Stimulated activated CD4-positive, alpha-beta T cell treated with anti-CD3 and anti-CD28 coated beads, TNF-alpha, amount 100 ng/mL, for 4 hours (primary cell): ENCODE measurements at regions not wholly inside any gene's neighbourhood (a gene's known extent, or its start where the extent isn't known, plus 50 kb on each side); places are given as distances from the start of the nearest gene placed in this dataset.
"Not testable (repeated sequence)": the region's sequence is repeated elsewhere in the genome, so short reads cannot be mapped to it uniquely, and the experiment has no call there.

ENCODE experiments used
- DNase-seq, 3 experiments: peaks; one replicate each; pipeline ENCODE4 v3.0.0-alpha.2; 2020; ENCODE audit warnings: low read depth in 3 of 3

GRCh38 chr1:121573881-121574504 is 389.2 kb downstream of the SRGAP2C start:
- not testable (repeated sequence) for DNase-seq

- DNase-seq: not testable (repeated sequence)
Observed at GRCh38 chr1:121574505-121574899, 389.7 kb downstream of the SRGAP2C start.

- not testable (repeated sequence) for DNase-seq
Observed at GRCh38 chr1:121582898-121583297, 398.1 kb downstream of the SRGAP2C start.

DNA sequence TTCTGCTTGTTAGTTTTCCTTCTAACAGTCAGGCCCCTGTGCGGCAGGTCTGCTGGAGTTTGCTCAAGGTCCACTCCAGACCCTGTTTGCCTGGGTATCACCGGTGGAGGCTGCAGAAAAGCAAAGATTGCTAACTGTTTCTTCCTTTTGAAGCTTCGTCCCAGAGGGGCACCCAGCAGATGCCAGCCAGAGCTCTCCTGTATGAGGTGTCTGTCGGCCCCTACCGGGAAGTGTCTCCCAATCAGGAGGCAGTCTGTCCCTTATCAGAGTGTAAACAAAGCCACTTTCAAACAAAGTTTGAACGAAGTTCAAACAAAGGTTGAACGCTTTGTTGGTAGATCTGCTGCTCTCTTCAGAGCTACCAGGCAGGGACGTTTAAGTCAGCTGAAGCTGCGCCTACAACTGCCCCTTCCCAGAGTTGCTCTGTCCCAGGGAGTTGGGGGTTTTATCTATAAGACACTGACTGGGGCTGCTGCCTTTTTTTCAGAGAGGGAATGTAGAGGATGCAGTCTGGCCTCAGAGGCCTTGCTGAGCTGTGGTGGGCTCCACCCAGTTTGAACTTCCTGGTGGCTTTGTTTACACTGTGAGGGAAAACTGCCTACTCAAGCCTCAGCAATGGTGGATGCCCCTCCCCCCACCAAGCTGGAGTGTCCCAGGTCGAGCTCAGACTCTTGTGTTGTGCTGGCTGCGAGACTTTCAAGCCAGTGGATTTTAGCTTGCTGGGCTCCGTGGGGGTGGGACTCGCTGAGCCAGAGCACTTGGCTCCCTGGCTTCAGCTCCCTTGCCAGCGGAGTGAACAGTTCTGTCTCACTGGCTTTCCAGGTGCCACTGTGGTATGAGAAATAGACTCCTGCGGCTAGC is 401.8 kb downstream of the SRGAP2C start:
- DNase-seq: no peak

GRCh38 chr1:121587230-121587569 is 402.4 kb downstream of the SRGAP2C start:
- no peak for DNase-seq

DNA sequence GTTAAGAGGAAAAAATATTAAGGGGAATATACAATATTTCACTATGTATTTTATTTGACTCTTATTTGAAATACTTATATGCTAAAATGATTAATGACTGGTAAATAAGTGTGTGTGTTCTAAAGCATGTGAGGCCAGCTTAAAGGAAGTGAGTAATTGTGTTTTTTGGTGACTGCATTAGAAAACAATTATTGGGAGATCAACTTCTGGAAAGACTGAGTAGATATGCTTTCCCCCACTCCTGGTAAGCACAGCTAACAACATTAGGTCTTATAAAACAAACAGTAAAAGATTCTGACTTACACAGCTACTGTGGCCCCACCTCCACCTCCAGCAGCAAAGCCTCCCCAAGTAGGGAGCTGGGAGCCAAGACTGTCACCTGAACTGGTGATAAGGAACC is 403.0 kb downstream of the SRGAP2C start:
- DNase-seq: no peak

GRCh38 chr1:121594096-121594495 is 409.3 kb downstream of the SRGAP2C start:
- DNase-seq: no peak

DNA sequence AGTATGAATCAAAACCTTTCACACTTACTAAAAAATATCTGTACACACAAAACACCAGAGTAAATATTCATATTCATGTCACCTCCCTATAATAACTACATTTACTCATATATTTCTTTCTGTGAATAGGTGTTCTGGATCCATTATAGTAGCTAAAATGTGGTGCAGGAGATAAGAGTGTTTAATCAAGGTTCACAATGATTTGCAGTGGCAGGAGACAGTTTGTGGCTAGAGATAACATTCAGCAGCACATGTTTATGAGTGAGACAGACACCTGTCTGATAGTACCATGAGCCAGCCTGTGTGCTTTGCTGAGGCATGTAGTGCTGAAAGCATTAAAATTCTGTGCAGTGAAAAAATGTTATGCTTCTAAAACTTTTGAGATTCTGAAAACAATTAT is 410.3 kb downstream of the SRGAP2C start:
- no peak for DNase-seq

DNA sequence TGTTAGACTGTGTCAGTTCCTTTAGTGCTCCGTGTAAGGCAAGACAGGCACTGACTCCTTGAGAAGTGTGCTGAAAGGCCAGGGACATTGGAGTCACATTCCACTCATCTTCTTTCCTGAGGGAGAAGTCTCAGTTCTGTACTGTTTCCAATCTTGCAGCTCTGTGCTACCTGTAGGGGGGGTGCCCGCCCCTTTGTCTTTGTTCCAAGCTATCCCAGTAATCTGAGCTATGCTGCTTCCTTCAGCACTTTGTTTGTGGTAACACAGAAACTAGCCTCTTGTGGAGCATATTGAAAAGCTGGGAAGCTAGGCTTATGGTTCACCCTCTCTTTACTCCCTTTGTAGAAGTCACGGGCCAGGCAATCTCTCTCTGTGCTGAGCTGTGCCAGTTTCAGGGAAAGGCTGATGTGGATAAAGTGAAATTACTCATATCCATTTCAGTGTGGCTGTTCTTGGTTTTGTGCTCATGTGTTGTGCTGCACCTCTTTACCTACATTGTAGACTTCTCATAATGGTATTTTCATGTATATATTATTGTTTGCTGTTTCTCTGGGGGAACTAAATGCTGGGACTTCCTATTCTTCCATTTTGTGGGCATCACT is 420.2 kb downstream of the SRGAP2C start:
- DNase-seq: not testable (repeated sequence)

GRCh38 chr1:121607499-121607898 is 422.7 kb downstream of the SRGAP2C start:
- not testable (repeated sequence) for DNase-seq
